GM13976 (cell line): ENCODE measurements at regions not wholly inside any gene's neighbourhood (a gene's known extent, or its start where the extent isn't known, plus 50 kb on each side); places are given as distances from the start of the nearest gene placed in this dataset.

Experiments
- DNase-seq: peaks from one replicate; pipeline ENCODE4 v3.0.0; 2012; ENCODE audit warnings: low spot score
- CTCF ChIP-seq: IDR thresholded peaks from 2 replicates; pipeline ENCODE4 v1.5.1; 2012; ENCODE audit warnings: borderline replicate concordance, mild to moderate bottlenecking; ENCODE audit not compliant: insufficient read depth; ENCODE audit errors: extremely low read depth, missing control alignments, control extremely low read depth
- in situ Hi-C: fragments of 300-500 bp; cut with MboI; formaldehyde crosslinking; loops from one replicate; pipeline ENCODE4 v1.12.0; 2022; ENCODE audit warnings: low sequenced_read_pairs, mixed read lengths, inconsistent platforms; ENCODE audit not compliant: unreplicated experiment

- no peak for TF ChIP-seq CTCF
- in situ Hi-C loops = no loop called here
- DNase-seq = no peak
Observed at GRCh38 chr2:160634436-160634835, 140.8 kb upstream of the RBMS1 start.

GRCh38 chr2:160635488-160635887 lies 141.9 kb upstream of the RBMS1 start:
- no peak for DNase-seq
- no peak for TF ChIP-seq CTCF
- in situ Hi-C loops = no loop called here

DNA sequence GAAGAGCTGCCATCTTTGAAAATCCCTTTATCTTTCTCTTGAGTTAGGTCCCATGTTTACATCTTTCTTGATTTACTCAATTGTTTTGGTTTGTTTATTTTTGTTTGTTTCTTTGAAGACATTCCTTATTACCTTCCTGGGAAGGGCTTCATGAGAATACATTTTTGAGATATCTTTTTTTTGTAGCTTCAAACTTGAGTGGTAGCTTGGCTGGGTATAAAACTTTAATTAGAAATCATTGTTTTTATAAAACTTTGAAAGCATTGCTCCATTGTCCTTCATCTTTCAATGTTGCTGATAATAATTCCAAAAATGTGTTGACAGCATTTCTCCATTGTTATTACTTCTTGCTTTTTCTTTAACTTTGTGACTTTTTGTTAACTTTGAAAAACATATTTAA lies 145.9 kb upstream of the RBMS1 start:
- DNase-seq = no peak
- in situ Hi-C loops = no loop called here
- TF ChIP-seq CTCF = no peak

DNA sequence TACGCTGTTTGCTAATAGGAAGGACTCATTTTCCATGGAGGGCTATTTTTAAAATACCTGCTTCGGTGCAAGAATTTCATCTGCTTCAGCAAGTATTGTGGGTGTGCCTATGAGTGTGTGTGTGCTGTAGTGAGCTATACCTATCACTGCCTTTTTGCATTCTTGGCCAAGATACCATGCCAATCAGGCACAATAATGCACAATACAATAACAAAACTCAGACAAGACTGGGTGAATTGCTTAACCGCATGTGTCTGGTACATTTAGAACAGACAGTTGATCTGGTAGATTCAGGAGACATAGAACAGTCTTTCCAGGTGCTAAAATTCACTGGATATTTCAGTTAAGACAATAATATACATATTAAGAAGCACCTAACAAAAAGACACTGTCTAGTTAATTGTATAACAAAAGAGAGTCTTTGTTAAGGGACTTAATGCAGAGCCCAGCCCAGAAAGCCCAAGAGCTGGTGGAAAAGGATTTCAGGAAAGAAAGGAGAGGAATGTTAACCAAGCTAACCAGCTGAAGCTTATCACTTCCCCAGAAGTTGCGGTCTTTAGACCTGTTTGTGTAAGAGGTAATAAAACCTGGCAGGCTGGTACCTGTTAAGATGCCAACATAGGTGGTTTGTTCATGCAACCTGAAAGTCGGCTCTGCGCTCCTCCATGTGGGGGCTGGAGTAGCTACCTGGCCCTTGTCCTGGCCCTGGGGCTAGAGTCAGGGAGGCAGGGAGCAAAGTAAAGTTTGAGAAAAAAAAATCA lies 153.3 kb upstream of the RBMS1 start:
- in situ Hi-C loops = no loop called here
- no peak for TF ChIP-seq CTCF
- no peak for DNase-seq

- TF ChIP-seq CTCF = no peak
- DNase-seq = no peak
- in situ Hi-C loops = no loop called here
Observed at GRCh38 chr2:160647967-160648685, 154.5 kb upstream of the RBMS1 start.

GRCh38 chr2:160649698-160650097 lies 156.1 kb upstream of the RBMS1 start:
- no peak for TF ChIP-seq CTCF
- no peak for DNase-seq
- in situ Hi-C loops = no loop called here
